IMR-90 (cell line): ENCODE measurements at regions not wholly inside any gene's neighbourhood (a gene's known extent, or its start where the extent isn't known, plus 50 kb on each side); places are given as distances from the start of the nearest gene placed in this dataset.

Experiments used
- ATAC-seq: fragments of 200-7000 bp; cut with Tn5 transposase; 2 replicates; pipeline ENCODE4 v1.9.1; 2020; ENCODE audit warnings: low read depth, mild to moderate bottlenecking, moderate library complexity
- BruUV-seq: library from RNA; stranded (reverse); fragments of 400-500 nt; replicated peaks from 2 replicates; lab custom pipeline; 2021; lab: Mats Ljungman, UMichigan
- CTCF ChIA-PET: fragments of 300-600 bp; formaldehyde crosslinking; extraction: SDS; loops from one replicate; lab custom pipeline; 2021; ENCODE audit warnings: antibody characterized with exemption; lab: Yijun Ruan, JAX
- POLR2A ChIA-PET: fragments of 300-600 bp; sonication (Branson Sonifier 250); formaldehyde crosslinking; loops from one replicate; lab custom pipeline; 2022; ENCODE audit warnings: antibody characterized with exemption; ENCODE audit not compliant: unreplicated experiment; lab: Charles Lee
- DNase-seq: peaks from one replicate; pipeline ENCODE4 v3.0.0; 2013
- H2AFZ ChIP-seq: replicated peaks from 2 replicates; pipeline ENCODE3; 2013; ENCODE audit warnings: low read length, mild to moderate bottlenecking; ENCODE audit not compliant: poor library complexity
- H2AK5ac ChIP-seq: 2 replicates; pipeline ENCODE4 v1.6.1; 2013; ENCODE audit warnings: low read depth, low read length, inconsistent platforms
- H2AK9ac ChIP-seq: replicated peaks from 2 replicates; pipeline ENCODE3; 2013; ENCODE audit warnings: mild to moderate bottlenecking, low read depth, low read length, moderate library complexity; ENCODE audit not compliant: poor library complexity
- H2BK120ac ChIP-seq: 2 replicates; pipeline ENCODE4 v1.6.1; 2013; ENCODE audit warnings: low read depth, low read length, inconsistent platforms
- H2BK15ac ChIP-seq: 3 replicates; pipeline ENCODE4 v1.6.1; 2013; ENCODE audit warnings: low read depth, low read length, inconsistent platforms
- H2BK20ac ChIP-seq: 2 replicates; pipeline ENCODE4 v1.6.1; 2013; ENCODE audit warnings: low read depth, mild to moderate bottlenecking, inconsistent platforms, low read length, moderate library complexity
- H2BK5ac ChIP-seq: 2 replicates; pipeline ENCODE4 v1.6.1; 2013; ENCODE audit warnings: mild to moderate bottlenecking, low read depth, low read length, inconsistent platforms; ENCODE audit not compliant: poor library complexity, severe bottlenecking
- H3K14ac ChIP-seq: replicated peaks from 2 replicates; pipeline ENCODE4 v1.6.1; 2013; ENCODE audit warnings: low read depth, low read length, inconsistent platforms
- H3K18ac ChIP-seq: 2 replicates; pipeline ENCODE4 v1.6.1; 2013; ENCODE audit warnings: low read depth, low read length, control low read depth
- H3K23ac ChIP-seq: 2 replicates; pipeline ENCODE4 v1.6.1; 2013; ENCODE audit warnings: low read depth, low read length, inconsistent platforms
- H3K27ac ChIP-seq: 2 replicates; pipeline ENCODE4 v1.5.1; 2013; ENCODE audit warnings: mild to moderate bottlenecking, control low read depth, low read length; ENCODE audit not compliant: insufficient read depth
- H3K27me3 ChIP-seq: 2 replicates; pipeline ENCODE4 v1.6.1; 2013; ENCODE audit warnings: low read length; ENCODE audit not compliant: control insufficient read depth, insufficient read depth
- H3K36me3 ChIP-seq: 2 replicates; pipeline ENCODE4 v1.6.1; 2013; ENCODE audit warnings: low read length, mixed read lengths; ENCODE audit not compliant: control insufficient read depth, insufficient read depth
- H3K4ac ChIP-seq: 2 replicates; pipeline ENCODE4 v1.6.1; 2013; ENCODE audit warnings: low read depth, low read length, inconsistent platforms
- H3K4me1 ChIP-seq: 2 replicates; pipeline ENCODE4 v1.6.1; 2013; ENCODE audit warnings: low read length, mixed read lengths; ENCODE audit not compliant: control insufficient read depth, insufficient read depth
- H3K4me2 ChIP-seq: 2 replicates; pipeline ENCODE4 v1.6.1; 2013; ENCODE audit warnings: low read depth, mild to moderate bottlenecking, control low read depth, low read length, moderate library complexity
- H3K4me3 ChIP-seq: 2 replicates; pipeline ENCODE4 v1.5.1; 2013; ENCODE audit warnings: low read depth, mild to moderate bottlenecking, control low read depth, low read length, moderate library complexity; ENCODE audit not compliant: insufficient read depth
- H3K56ac ChIP-seq: 2 replicates; pipeline ENCODE4 v1.6.1; 2013; ENCODE audit warnings: low read length, inconsistent platforms; ENCODE audit not compliant: insufficient read depth; ENCODE audit errors: extremely low read depth
- H3K79me1 ChIP-seq, 2 experiments: 2 replicates each; pipeline ENCODE4 v1.6.1; 2013; ENCODE audit warnings: low read length in 2 of 2, inconsistent platforms in 1 of 2, low read depth in 1 of 2
- H3K9ac ChIP-seq: 2 replicates; pipeline ENCODE4 v1.6.1; 2013; ENCODE audit warnings: low read depth, low read length, control low read depth
- H3K9me1 ChIP-seq: 2 replicates; pipeline ENCODE4 v1.6.1; 2013; ENCODE audit warnings: low read length, inconsistent platforms; ENCODE audit not compliant: insufficient read depth
- H3K9me3 ChIP-seq: 2 replicates; pipeline ENCODE4 v1.6.1; 2013; ENCODE audit warnings: low read length; ENCODE audit not compliant: control insufficient read depth, insufficient read depth
- H4K20me1 ChIP-seq: 2 replicates; pipeline ENCODE4 v1.6.1; 2013; ENCODE audit warnings: low read length, inconsistent platforms; ENCODE audit not compliant: insufficient read depth
- H4K5ac ChIP-seq: 2 replicates; pipeline ENCODE4 v1.6.1; 2013; ENCODE audit warnings: mild to moderate bottlenecking, low read depth, low read length, control low read depth
- H4K8ac ChIP-seq, 2 experiments: 2 replicates each; pipeline ENCODE4 v1.6.1; 2013; ENCODE audit warnings: low read depth in 2 of 2, low read length in 2 of 2, control low read depth in 1 of 2, inconsistent platforms in 1 of 2
- H4K91ac ChIP-seq: 2 replicates; pipeline ENCODE4 v1.6.1; 2013; ENCODE audit warnings: low read depth, low read length, inconsistent platforms; ENCODE audit not compliant: insufficient read depth
- MXI1 ChIP-seq: IDR thresholded peaks from 2 replicates; pipeline ENCODE4 v1.6.1; 2012; ENCODE audit warnings: low read depth, mild to moderate bottlenecking, low read length, moderate library complexity, borderline replicate concordance
- POLR2A ChIP-seq: IDR thresholded peaks from 2 replicates; pipeline ENCODE4 v1.6.1; 2012; ENCODE audit warnings: mild to moderate bottlenecking, low read depth, low read length
- RCOR1 ChIP-seq: IDR thresholded peaks from 2 replicates; pipeline ENCODE4 v1.6.1; 2012; ENCODE audit warnings: mild to moderate bottlenecking, low read length, improper control_type of control experiment; ENCODE audit not compliant: insufficient replicate concordance
- WGBS, 2 experiments: methylation state at CpG; one replicate each; pipeline versions ENCODE4 v1.1.5 to v1.1.7; 2013; ENCODE audit warnings: missing lambda C conversion rate in 2 of 2; ENCODE audit not compliant: insufficient read length in 1 of 2; ENCODE audit errors: extremely low coverage in 2 of 2; 5-methylcytosine and 5-hydroxymethylcytosine counted together
- dilution Hi-C: fragments of 300-500 bp; cut with HindIII; formaldehyde crosslinking; loops from one replicate; pipeline ENCODE4 v1.14.3; 2018; ENCODE audit warnings: low sequenced_read_pairs; ENCODE audit not compliant: unreplicated experiment
- in situ Hi-C: fragments of 300-500 bp; cut with MboI; formaldehyde crosslinking; loops from 3 replicates; pipeline ENCODE4 v1.14.3; 2019; ENCODE audit warnings: low sequenced_read_pairs, inconsistent platforms, mixed read lengths
- intact Hi-C: fragments of 100-400 bp; cut with micrococcal nuclease; formaldehyde crosslinking; loops from 2 replicates; pipeline ENCODE4 v1.10.0; 2022

GRCh38 chr1:96553811-96554210 is 167.8 kb upstream of the PTBP2 start:
- dilution Hi-C loops, result no loop called here
- ATAC-seq (no peak), DNase-seq (no peak)
- no peak overlapping the region for H3K4me3 ChIP-seq
- H3K23ac ChIP-seq, result no peak overlapping the region
- H3K56ac ChIP-seq, result no peak overlapping the region
- TF ChIP-seq MXI1 (no peak), RCOR1 (no peak), POLR2A (no peak)
- in situ Hi-C loops, result loop anchor here (10.0 kb wide), 1 partner anchor 1491 kb away; no protein-coding TSS in a partner anchor
- ChIA-PET CTCF (no interaction called here), POLR2A (no interaction called here)
- H2AK5ac ChIP-seq, result no peak overlapping the region
- WGBS, 2 experiments, result no CpG with 5 or more reads among the region's 1 CpG
- H3K9me1 ChIP-seq, result no peaks in the 10 kb centered on the region
- no peaks in the 10 kb centered on the region for H3K9me3 ChIP-seq
- H3K4ac ChIP-seq, result no peak overlapping the region
- no peak overlapping the region for H3K4me2 ChIP-seq
- H4K91ac ChIP-seq, result no peak overlapping the region
- H2BK5ac ChIP-seq, result no peak overlapping the region
- H2AFZ ChIP-seq, result no peak overlapping the region
- no peak overlapping the region for H2AK9ac ChIP-seq
- H3K9ac ChIP-seq, result no peak overlapping the region
- H4K20me1 ChIP-seq, result no peaks in the 10 kb centered on the region
- H3K18ac ChIP-seq, result no peak overlapping the region
- no peaks in the 10 kb centered on the region for H3K36me3 ChIP-seq
- no peak overlapping the region for H4K8ac ChIP-seq
- no peak overlapping the region for H2BK20ac ChIP-seq
- no peak overlapping the region for H2BK15ac ChIP-seq
- no TSS peak for BruUV-seq
- no peak overlapping the region for H3K27ac ChIP-seq
- no peaks in the 10 kb centered on the region; the same call in 1 of the 2 replicates for H3K27me3 ChIP-seq
- no peak overlapping the region for H4K5ac ChIP-seq
- no peaks in the 10 kb centered on the region; the same call in 1 of the 2 replicates for H3K4me1 ChIP-seq
- H3K79me1 ChIP-seq, result no peaks in the 10 kb centered on the region
- H2BK120ac ChIP-seq, result no peak overlapping the region
- no peak overlapping the region for H3K14ac ChIP-seq
- intact Hi-C loops, result no loop called here
